WI38 (cell line): ENCODE measurements at regions not wholly inside any gene's neighbourhood (a gene's known extent, or its start where the extent isn't known, plus 50 kb on each side); places are given as distances from the start of the nearest gene placed in this dataset.

ENCODE experiments used
- H3K4me3 ChIP-seq: 2 replicates; pipeline ENCODE4 v1.5.1; 2011; ENCODE audit warnings: low read depth, mild to moderate bottlenecking, control low read depth, low read length
- TF ChIP-seq, protein P1 (sequence below): IDR thresholded peaks from 2 replicates; pipeline ENCODE4 v1.5.1; 2012; ENCODE audit warnings: low read depth, mild to moderate bottlenecking, control low read depth, low read length

DNA sequence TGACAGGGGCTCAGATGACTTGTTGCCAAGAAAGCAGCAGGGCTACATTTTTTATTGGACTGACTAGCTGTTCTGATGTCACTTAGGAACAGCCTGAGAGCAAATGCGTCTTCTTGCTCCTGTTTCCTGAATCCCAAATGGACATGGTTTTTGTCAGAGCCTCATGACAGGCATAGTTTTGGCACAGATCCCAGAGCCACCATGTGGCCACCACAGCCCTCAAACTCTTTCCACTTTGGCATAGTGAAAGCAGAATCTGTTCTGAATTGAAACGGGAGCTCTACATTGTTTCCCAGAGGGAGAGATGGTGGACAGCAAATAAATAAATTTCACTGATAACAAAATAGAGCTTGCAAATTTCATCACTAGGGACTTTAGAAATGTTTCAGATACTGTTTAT lies 222.2 kb downstream of the C11orf87 start:
- H3K4me3 ChIP-seq = no peak overlapping the region
- TF ChIP-seq, protein P1, sequence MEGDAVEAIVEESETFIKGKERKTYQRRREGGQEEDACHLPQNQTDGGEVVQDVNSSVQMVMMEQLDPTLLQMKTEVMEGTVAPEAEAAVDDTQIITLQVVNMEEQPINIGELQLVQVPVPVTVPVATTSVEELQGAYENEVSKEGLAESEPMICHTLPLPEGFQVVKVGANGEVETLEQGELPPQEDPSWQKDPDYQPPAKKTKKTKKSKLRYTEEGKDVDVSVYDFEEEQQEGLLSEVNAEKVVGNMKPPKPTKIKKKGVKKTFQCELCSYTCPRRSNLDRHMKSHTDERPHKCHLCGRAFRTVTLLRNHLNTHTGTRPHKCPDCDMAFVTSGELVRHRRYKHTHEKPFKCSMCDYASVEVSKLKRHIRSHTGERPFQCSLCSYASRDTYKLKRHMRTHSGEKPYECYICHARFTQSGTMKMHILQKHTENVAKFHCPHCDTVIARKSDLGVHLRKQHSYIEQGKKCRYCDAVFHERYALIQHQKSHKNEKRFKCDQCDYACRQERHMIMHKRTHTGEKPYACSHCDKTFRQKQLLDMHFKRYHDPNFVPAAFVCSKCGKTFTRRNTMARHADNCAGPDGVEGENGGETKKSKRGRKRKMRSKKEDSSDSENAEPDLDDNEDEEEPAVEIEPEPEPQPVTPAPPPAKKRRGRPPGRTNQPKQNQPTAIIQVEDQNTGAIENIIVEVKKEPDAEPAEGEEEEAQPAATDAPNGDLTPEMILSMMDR = no peak

DNA sequence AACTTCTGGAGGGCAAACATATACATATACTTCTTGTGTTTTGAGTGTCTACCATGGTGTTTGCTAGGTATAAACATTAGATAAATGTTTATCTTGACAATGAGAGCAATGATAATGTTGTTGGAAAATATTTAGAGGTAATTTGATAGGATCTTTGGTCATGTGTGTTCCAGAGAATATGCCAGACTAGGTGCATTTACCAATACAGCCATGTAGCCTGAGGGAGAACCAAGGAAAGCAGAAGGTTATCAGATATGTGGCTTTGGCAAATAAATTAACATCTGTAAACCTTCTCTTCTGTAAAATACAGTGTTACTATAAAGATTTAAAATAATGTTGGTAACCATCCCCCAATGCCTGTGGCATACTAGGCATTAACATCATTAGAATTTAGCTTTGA lies 226.8 kb downstream of the C11orf87 start:
- TF ChIP-seq, protein P1 = no peak
- no peak overlapping the region for H3K4me3 ChIP-seq

GRCh38 chr11:109654091-109654490 lies 232.1 kb downstream of the C11orf87 start:
- H3K4me3 ChIP-seq = no peak overlapping the region
- TF ChIP-seq, protein P1 = no peak

DNA sequence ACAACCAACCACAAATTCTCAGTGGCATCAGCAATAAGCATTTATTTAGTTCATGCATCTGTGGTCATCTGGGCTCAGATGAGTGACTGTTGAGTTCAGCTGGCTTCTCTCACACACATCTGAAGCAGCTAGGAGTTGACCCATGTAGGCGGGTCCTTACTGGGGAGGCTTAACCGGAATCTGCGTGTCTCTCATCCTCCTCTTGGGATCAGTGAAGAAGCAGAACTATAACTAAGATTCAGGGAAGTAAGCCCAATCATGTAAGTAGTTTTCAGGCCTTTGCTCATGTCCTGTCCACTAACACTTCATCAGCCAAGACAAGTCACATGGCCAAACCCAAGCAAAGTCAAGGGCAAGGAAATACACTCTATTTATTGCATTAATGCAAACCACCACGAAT lies 236.2 kb downstream of the C11orf87 start:
- no peak overlapping the region for H3K4me3 ChIP-seq
- TF ChIP-seq, protein P1 = no peak

DNA sequence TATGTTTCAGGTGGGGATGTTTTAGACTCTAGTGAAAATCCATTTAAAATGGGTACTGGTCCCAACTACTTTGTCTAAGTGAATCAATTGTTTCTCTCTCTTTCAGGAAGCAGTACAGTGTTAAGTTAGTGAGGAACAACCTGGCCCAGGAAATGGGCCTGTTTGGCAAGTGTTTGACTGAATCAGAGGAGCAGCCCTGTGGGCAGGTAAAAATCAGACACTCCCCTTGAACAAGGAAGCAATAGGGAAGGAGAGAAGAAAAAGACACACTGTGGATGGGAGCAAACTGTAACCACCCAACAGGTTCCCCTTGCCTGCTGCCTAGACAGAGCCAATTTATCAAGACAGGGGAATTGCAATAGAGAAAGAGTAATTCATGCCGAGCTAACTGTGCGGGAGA lies 245.7 kb downstream of the C11orf87 start:
- no peak overlapping the region for H3K4me3 ChIP-seq
- TF ChIP-seq, protein P1 = no peak

GRCh38 chr11:109668973-109669634 lies 247.1 kb downstream of the C11orf87 start:
- H3K4me3 ChIP-seq = no peak overlapping the region
- TF ChIP-seq, protein P1 = no peak

DNA sequence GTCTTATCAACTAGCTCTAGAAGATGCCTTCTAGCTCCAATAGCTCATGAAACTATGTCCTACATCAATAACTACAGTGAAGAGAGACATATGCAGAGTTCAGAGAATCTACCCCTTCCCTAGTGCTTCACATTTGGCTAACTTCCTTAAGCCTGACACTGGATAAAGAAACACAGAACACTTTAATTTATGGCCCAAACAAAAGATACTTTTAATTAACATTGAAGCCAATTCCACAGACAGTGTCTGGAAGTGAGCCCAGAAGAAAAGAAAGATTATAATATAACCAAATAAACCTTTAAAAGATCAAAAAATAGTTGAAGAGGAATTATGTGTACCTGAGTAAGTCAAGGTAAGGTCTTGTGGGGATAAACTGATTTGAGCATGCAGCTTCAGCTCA lies 255.2 kb downstream of the C11orf87 start:
- TF ChIP-seq, protein P1 = no peak

More for the DNA sequence above, 255.2 kb downstream of the C11orf87 start:
- H3K4me3 ChIP-seq = no peak overlapping the region
